ENCODE measurements at regions not wholly inside any gene's neighbourhood (a gene's known extent, or its start where the extent isn't known, plus 50 kb on each side); places are given as distances from the start of the nearest gene placed in this dataset.
A peak's percentile ranks its signal among the peaks of the same experiment; 100 is the strongest.

GRCh38 chr6:147737115-147737514 is 228.6 kb downstream of the SAMD5 start:
- DNase-seq (ENCODE audit: low read depth in 1 of 2, low spot score in 1 of 2), result no peak
- no peak for TF ChIP-seq JUND (IDR thresholded peaks at IDR 0.05; ENCODE audit: low read depth)
- in situ Hi-C loops (cut with HindIII; ENCODE audit: low pct_unique_long_range_greater_than_20kb, low sequenced_read_pairs), result no loop called here

- DNase-seq (ENCODE audit: low read depth in 1 of 2, low spot score in 1 of 2), result peak in 1 of 2 experiments; percentile 85
- in situ Hi-C loops (cut with HindIII; ENCODE audit: low pct_unique_long_range_greater_than_20kb, low sequenced_read_pairs), result no loop called here
- no peak; the same call in 1 of the 2 replicates for TF ChIP-seq JUND (IDR thresholded peaks at IDR 0.05; ENCODE audit: low read depth)
Measured at GRCh38 chr6:147738099-147738498, 229.6 kb downstream of the SAMD5 start.

GRCh38 chr6:147738516-147739162 is 230.1 kb downstream of the SAMD5 start:
- in situ Hi-C loops (cut with HindIII; ENCODE audit: low pct_unique_long_range_greater_than_20kb, low sequenced_read_pairs), result no loop called here
- DNase-seq (ENCODE audit: low read depth in 1 of 2, low spot score in 1 of 2), result peak in 1 of 2 experiments; percentile 79

GRCh38 chr6:147740326-147740725 is 231.8 kb downstream of the SAMD5 start:
- no peak for DNase-seq (ENCODE audit: low read depth in 1 of 2, low spot score in 1 of 2)
- no peak for TF ChIP-seq JUND (IDR thresholded peaks at IDR 0.05; ENCODE audit: low read depth)
- in situ Hi-C loops (cut with HindIII; ENCODE audit: low pct_unique_long_range_greater_than_20kb, low sequenced_read_pairs), result no loop called here

More at GRCh38 chr6:147738516-147739162, 230.1 kb downstream of the SAMD5 start:
- peak; percentile 36; the same call in 1 of the 2 replicates for TF ChIP-seq JUND (IDR thresholded peaks at IDR 0.05; ENCODE audit: low read depth)

GRCh38 chr6:147740916-147741315 is 232.4 kb downstream of the SAMD5 start:
- in situ Hi-C loops (cut with HindIII; ENCODE audit: low pct_unique_long_range_greater_than_20kb, low sequenced_read_pairs), result no loop called here
- no peak for TF ChIP-seq JUND (IDR thresholded peaks at IDR 0.05; ENCODE audit: low read depth)
- no peak for DNase-seq (ENCODE audit: low read depth in 1 of 2, low spot score in 1 of 2)

GRCh38 chr6:147741389-147741788 is 232.9 kb downstream of the SAMD5 start:
- no peak for DNase-seq (ENCODE audit: low read depth in 1 of 2, low spot score in 1 of 2)
- no peak for TF ChIP-seq JUND (IDR thresholded peaks at IDR 0.05; ENCODE audit: low read depth)
- in situ Hi-C loops (cut with HindIII; ENCODE audit: low pct_unique_long_range_greater_than_20kb, low sequenced_read_pairs), result no loop called here

GRCh38 chr6:147742440-147742839 is 233.9 kb downstream of the SAMD5 start:
- no peak for TF ChIP-seq JUND (IDR thresholded peaks at IDR 0.05; ENCODE audit: low read depth)
- in situ Hi-C loops (cut with HindIII; ENCODE audit: low pct_unique_long_range_greater_than_20kb, low sequenced_read_pairs), result no loop called here
- DNase-seq (ENCODE audit: low read depth in 1 of 2, low spot score in 1 of 2), result no peak

GRCh38 chr6:147744012-147744411 is 235.5 kb downstream of the SAMD5 start:
- in situ Hi-C loops (cut with HindIII; ENCODE audit: low pct_unique_long_range_greater_than_20kb, low sequenced_read_pairs), result no loop called here
- DNase-seq (ENCODE audit: low read depth in 1 of 2, low spot score in 1 of 2), result no peak
- TF ChIP-seq JUND (IDR thresholded peaks at IDR 0.05; ENCODE audit: low read depth), result no peak

GRCh38 chr6:147749331-147749730 is 240.8 kb downstream of the SAMD5 start:
- in situ Hi-C loops (cut with HindIII; ENCODE audit: low pct_unique_long_range_greater_than_20kb, low sequenced_read_pairs), result no loop called here
- DNase-seq (ENCODE audit: low read depth in 1 of 2, low spot score in 1 of 2), result no peak
- no peak for TF ChIP-seq JUND (IDR thresholded peaks at IDR 0.05; ENCODE audit: low read depth)

- TF ChIP-seq JUND (IDR thresholded peaks at IDR 0.05; ENCODE audit: low read depth), result no peak
- in situ Hi-C loops (cut with HindIII; ENCODE audit: low pct_unique_long_range_greater_than_20kb, low sequenced_read_pairs), result no loop called here
- DNase-seq (ENCODE audit: low read depth in 1 of 2, low spot score in 1 of 2), result no peak
Measured at GRCh38 chr6:147750413-147750812, 241.9 kb downstream of the SAMD5 start.

- no peak for DNase-seq (ENCODE audit: low read depth in 1 of 2, low spot score in 1 of 2)
- in situ Hi-C loops (cut with HindIII; ENCODE audit: low pct_unique_long_range_greater_than_20kb, low sequenced_read_pairs), result no loop called here
- TF ChIP-seq JUND (IDR thresholded peaks at IDR 0.05; ENCODE audit: low read depth), result no peak
Measured at GRCh38 chr6:147751232-147751631, 242.7 kb downstream of the SAMD5 start.

- no peak for TF ChIP-seq JUND (IDR thresholded peaks at IDR 0.05; ENCODE audit: low read depth)
- DNase-seq (ENCODE audit: low read depth in 1 of 2, low spot score in 1 of 2), result no peak
- in situ Hi-C loops (cut with HindIII; ENCODE audit: low pct_unique_long_range_greater_than_20kb, low sequenced_read_pairs), result no loop called here
Measured at GRCh38 chr6:147752689-147753403, 244.4 kb downstream of the SAMD5 start.

- TF ChIP-seq JUND (IDR thresholded peaks at IDR 0.05; ENCODE audit: low read depth), result no peak
- in situ Hi-C loops (cut with HindIII; ENCODE audit: low pct_unique_long_range_greater_than_20kb, low sequenced_read_pairs), result no loop called here
- DNase-seq (ENCODE audit: low read depth in 1 of 2, low spot score in 1 of 2), result no peak
Measured at GRCh38 chr6:147755999-147756398, 247.5 kb downstream of the SAMD5 start.
